ENCODE measurements at regions not wholly inside any gene's neighbourhood (a gene's known extent, or its start where the extent isn't known, plus 50 kb on each side); places are given as distances from the start of the nearest gene placed in this dataset.

DNA sequence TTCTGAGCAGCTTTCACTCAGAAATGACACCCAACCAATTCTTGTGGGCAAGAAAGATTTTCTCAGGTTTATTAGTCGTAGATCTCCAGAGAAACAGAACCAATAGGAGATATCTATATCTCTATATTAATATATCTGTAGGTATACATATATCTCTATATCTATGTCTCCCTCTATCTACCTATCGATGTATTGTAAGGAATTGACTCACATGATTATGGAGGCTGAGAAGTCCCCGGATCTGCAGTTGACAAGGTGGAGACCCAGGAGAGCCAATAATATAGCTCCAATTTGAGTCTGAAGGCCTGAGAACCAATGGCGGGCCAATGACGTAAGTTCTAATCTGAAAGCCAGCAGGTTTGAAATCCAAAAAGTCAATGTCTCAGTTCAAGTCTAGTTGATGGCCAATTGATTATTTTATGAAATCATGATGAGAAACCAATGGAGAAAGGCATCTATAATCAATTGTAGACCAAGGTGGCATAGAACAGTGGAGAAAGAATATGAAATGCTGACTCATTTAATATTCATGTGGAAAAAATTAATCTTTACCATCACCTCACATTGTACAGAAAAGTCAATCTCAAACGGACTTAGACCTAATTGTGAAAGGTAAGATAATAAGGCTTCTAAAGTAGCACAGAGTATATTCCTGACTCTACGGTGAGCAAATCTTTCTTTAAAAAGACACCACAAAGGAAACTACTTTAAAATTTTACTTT lies 65.6 kb upstream of the CHRNA7 start:
- peaks cover 6% of the 10 kb centered on the region for H3K9me3 Mint-ChIP-seq (ENCODE audit: unreplicated experiment)
- peaks cover 2% of the 10 kb centered on the region for H3K27me3 ChIP-seq (ENCODE audit: insufficient read depth, low read length)
- no peaks in the 10 kb centered on the region for H3K36me3 Mint-ChIP-seq (ENCODE audit: low read depth, unreplicated experiment)
- H2AFZ ChIP-seq (ENCODE audit: low read depth, low read length), result no peak overlapping the region
- no peak overlapping the region for H3K4me3 ChIP-seq (ENCODE audit: insufficient read depth, low read depth, low read length)
- H3K27me3 Mint-ChIP-seq (ENCODE audit: low read depth, unreplicated experiment), result no peaks in the 10 kb centered on the region
- no peaks in the 10 kb centered on the region for H4K20me1 ChIP-seq (ENCODE audit: insufficient read depth, low read length)
- H3K27ac Mint-ChIP-seq (ENCODE audit: unreplicated experiment), result no peak overlapping the region
- FAIRE-seq, result no peak
- H3K4me1 Mint-ChIP-seq (ENCODE audit: low read depth, unreplicated experiment), result no peaks in the 10 kb centered on the region
- H3K4me1 ChIP-seq (ENCODE audit: insufficient read depth, low read length), result no peaks in the 10 kb centered on the region
- H3K79me2 ChIP-seq (ENCODE audit: insufficient read depth, low read length), result no peaks in the 10 kb centered on the region
- no peak for DNase-seq (ENCODE audit: low read depth)
- H3K4me3 Mint-ChIP-seq (ENCODE audit: unreplicated experiment), result no peak overlapping the region
- H3K9me3 ChIP-seq (ENCODE audit: insufficient read depth, low read depth, low read length), result no peaks in the 10 kb centered on the region
- H3K36me3 ChIP-seq (ENCODE audit: insufficient read depth, low read length), result no peaks in the 10 kb centered on the region
- no peak overlapping the region for H3K4me2 ChIP-seq (ENCODE audit: low read length)
- no peak for TF ChIP-seq EZH2 (IDR thresholded peaks at IDR 0.05; ENCODE audit: insufficient read depth, low read length)
- TF ChIP-seq, protein P1, sequence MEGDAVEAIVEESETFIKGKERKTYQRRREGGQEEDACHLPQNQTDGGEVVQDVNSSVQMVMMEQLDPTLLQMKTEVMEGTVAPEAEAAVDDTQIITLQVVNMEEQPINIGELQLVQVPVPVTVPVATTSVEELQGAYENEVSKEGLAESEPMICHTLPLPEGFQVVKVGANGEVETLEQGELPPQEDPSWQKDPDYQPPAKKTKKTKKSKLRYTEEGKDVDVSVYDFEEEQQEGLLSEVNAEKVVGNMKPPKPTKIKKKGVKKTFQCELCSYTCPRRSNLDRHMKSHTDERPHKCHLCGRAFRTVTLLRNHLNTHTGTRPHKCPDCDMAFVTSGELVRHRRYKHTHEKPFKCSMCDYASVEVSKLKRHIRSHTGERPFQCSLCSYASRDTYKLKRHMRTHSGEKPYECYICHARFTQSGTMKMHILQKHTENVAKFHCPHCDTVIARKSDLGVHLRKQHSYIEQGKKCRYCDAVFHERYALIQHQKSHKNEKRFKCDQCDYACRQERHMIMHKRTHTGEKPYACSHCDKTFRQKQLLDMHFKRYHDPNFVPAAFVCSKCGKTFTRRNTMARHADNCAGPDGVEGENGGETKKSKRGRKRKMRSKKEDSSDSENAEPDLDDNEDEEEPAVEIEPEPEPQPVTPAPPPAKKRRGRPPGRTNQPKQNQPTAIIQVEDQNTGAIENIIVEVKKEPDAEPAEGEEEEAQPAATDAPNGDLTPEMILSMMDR (IDR thresholded peaks at IDR 0.05; ENCODE audit: insufficient read depth, low read depth, low read length), result no peak
- H3K9ac ChIP-seq (ENCODE audit: low read length), result no peak overlapping the region
- no peak overlapping the region for H3K27ac ChIP-seq (ENCODE audit: low read depth, low read length)

DNA sequence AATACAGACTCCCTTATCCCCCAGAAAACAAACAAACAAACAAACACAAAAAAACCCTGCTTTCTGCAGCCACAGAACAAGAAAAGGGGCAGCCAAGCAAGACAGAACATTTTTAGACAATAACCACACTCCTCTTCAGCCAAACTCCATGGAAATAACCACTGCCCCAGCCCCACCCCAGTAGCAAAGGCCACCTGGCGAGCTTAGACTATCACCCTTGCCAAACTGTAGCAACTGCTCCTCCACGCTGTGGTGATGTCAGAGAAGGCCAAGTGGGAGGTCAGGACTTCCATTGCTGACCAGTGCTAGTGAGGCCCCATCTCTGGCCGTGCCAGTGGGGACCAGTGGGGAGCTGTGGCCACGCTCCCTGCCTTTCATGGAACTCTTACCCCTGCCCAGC lies 60.3 kb upstream of the CHRNA7 start:
- Mint-ChIP-seq H3K9me3 (ENCODE audit: unreplicated experiment) (no peaks in the 10 kb centered on the region), H3K4me3 (ENCODE audit: unreplicated experiment) (no peak overlapping the region), H3K36me3 (ENCODE audit: low read depth, unreplicated experiment) (no peaks in the 10 kb centered on the region), H3K4me1 (ENCODE audit: low read depth, unreplicated experiment) (peaks cover 4% of the 10 kb centered on the region), H3K27ac (ENCODE audit: unreplicated experiment) (no peak overlapping the region), H3K27me3 (ENCODE audit: low read depth, unreplicated experiment) (peaks cover 4% of the 10 kb centered on the region)
- Histone ChIP-seq H3K9me3 (ENCODE audit: insufficient read depth, low read depth, low read length) (no peaks in the 10 kb centered on the region), H3K36me3 (ENCODE audit: insufficient read depth, low read length) (no peaks in the 10 kb centered on the region), H3K27me3 (ENCODE audit: insufficient read depth, low read length) (peaks cover 2% of the 10 kb centered on the region), H2AFZ (ENCODE audit: low read depth, low read length) (no peak overlapping the region), H3K79me2 (ENCODE audit: insufficient read depth, low read length) (no peaks in the 10 kb centered on the region), H3K9ac (ENCODE audit: low read length) (no peak overlapping the region), H4K20me1 (ENCODE audit: insufficient read depth, low read length) (no peaks in the 10 kb centered on the region), H3K4me2 (ENCODE audit: low read length) (no peak overlapping the region), H3K27ac (ENCODE audit: low read depth, low read length) (no peak overlapping the region), H3K4me1 (ENCODE audit: insufficient read depth, low read length) (no peaks in the 10 kb centered on the region), H3K4me3 (ENCODE audit: insufficient read depth, low read depth, low read length) (no peak overlapping the region)
- FAIRE-seq, result no peak
- no peak for TF ChIP-seq EZH2 (IDR thresholded peaks at IDR 0.05; ENCODE audit: insufficient read depth, low read length)
- TF ChIP-seq, protein P1 (IDR thresholded peaks at IDR 0.05; ENCODE audit: insufficient read depth, low read depth, low read length), result no peak
- DNase-seq (ENCODE audit: low read depth), result no peak

DNA sequence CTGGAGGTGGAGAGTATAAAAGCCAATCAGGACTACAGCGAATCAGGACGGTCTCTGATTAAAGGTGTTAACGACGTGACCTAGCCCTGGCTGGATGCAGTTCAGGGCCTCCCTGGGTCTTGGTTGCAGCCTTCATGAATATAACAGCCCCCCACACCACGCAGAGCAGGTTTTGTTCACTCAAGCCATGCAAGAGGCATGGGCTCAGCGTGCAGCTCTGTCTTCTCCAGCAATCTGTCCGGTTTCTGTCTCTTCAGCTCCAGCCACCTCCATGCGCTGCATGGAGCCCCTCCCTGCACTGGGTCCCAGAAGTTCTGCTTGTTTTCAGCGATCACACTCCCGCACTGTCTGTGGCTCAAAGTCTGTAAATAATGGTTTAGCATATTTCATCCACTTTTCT lies 57.1 kb upstream of the CHRNA7 start:
- H3K4me1 Mint-ChIP-seq (ENCODE audit: low read depth, unreplicated experiment), result peaks cover 9% of the 10 kb centered on the region
- peaks cover 12% of the 10 kb centered on the region for H3K27me3 Mint-ChIP-seq (ENCODE audit: low read depth, unreplicated experiment)
- no peak overlapping the region for H3K4me3 ChIP-seq (ENCODE audit: insufficient read depth, low read depth, low read length)
- H3K27ac ChIP-seq (ENCODE audit: low read depth, low read length), result no peak overlapping the region
- H3K9ac ChIP-seq (ENCODE audit: low read length), result no peak overlapping the region
- FAIRE-seq, result no peak
- no peak overlapping the region for H3K27ac Mint-ChIP-seq (ENCODE audit: unreplicated experiment)
- no peaks in the 10 kb centered on the region for H4K20me1 ChIP-seq (ENCODE audit: insufficient read depth, low read length)
- H3K9me3 Mint-ChIP-seq (ENCODE audit: unreplicated experiment), result no peaks in the 10 kb centered on the region
- peaks cover 6% of the 10 kb centered on the region for H3K4me1 ChIP-seq (ENCODE audit: insufficient read depth, low read length)
- DNase-seq (ENCODE audit: low read depth), result no peak
- H3K4me3 Mint-ChIP-seq (ENCODE audit: unreplicated experiment), result no peak overlapping the region
- H2AFZ ChIP-seq (ENCODE audit: low read depth, low read length), result no peak overlapping the region
- no peaks in the 10 kb centered on the region for H3K36me3 ChIP-seq (ENCODE audit: insufficient read depth, low read length)
- no peak overlapping the region for H3K4me2 ChIP-seq (ENCODE audit: low read length)
- TF ChIP-seq, protein P1 (IDR thresholded peaks at IDR 0.05; ENCODE audit: insufficient read depth, low read depth, low read length), result no peak
- no peak for TF ChIP-seq EZH2 (IDR thresholded peaks at IDR 0.05; ENCODE audit: insufficient read depth, low read length)
- no peaks in the 10 kb centered on the region for H3K36me3 Mint-ChIP-seq (ENCODE audit: low read depth, unreplicated experiment)
- H3K79me2 ChIP-seq (ENCODE audit: insufficient read depth, low read length), result no peaks in the 10 kb centered on the region
- H3K27me3 ChIP-seq (ENCODE audit: insufficient read depth, low read length), result no peaks in the 10 kb centered on the region
- H3K9me3 ChIP-seq (ENCODE audit: insufficient read depth, low read depth, low read length), result no peaks in the 10 kb centered on the region
